HG02938 (cell line): ENCODE measurements at regions not wholly inside any gene's neighbourhood (a gene's known extent, or its start where the extent isn't known, plus 50 kb on each side); places are given as distances from the start of the nearest gene placed in this dataset.

ENCODE experiments used
- ATAC-seq: cut with Tn5 transposase; IDR thresholded peaks from one replicate; pipeline ENCODE4 v1.9.1; 2021; ENCODE audit warnings: mild to moderate bottlenecking, moderate library complexity; ENCODE audit not compliant: unreplicated experiment

- no peak for ATAC-seq
Measured at GRCh38 chr3:192077795-192078497, 617.0 kb downstream of the PYDC2 start.

DNA sequence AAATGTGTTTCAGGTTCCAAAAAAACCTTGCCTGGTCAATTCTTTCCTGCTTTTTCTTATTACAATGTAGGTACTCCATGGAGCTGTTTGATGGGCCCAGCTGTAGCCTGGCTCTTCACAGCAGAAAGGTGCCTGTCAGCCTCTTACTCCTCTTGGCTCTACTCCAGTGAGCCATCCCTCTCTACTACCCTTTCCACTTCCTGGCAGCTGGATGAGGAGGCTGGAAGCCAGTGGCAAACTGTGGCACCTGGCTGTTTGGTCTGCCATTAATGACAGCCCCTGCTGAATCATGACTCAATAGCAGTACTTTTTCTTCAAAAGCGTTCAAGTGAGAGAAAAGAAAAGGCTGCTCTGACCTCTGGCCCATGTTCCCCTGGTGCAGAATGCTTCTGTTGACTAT, 618.1 kb downstream of the PYDC2 start:
- no peak for ATAC-seq

DNA sequence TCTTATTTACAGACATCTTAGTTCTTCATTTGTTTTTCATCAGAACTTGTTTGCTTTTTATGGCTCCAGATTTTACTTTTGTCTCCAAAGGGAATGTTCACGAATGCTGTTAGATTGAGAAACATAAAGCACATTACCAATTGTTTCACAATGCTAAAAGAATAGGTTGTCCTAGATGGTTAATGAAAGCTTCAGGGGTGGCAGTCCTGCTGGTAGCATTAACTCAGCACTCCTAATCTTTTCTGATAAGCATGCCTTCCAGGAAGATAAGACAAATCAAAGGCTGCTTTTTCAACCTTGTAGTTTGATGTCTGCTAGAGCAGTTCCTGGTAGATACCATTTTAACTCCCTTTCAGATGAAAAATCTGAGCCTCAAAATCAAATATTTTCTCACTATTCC, 619.4 kb downstream of the PYDC2 start:
- ATAC-seq: no peak

DNA sequence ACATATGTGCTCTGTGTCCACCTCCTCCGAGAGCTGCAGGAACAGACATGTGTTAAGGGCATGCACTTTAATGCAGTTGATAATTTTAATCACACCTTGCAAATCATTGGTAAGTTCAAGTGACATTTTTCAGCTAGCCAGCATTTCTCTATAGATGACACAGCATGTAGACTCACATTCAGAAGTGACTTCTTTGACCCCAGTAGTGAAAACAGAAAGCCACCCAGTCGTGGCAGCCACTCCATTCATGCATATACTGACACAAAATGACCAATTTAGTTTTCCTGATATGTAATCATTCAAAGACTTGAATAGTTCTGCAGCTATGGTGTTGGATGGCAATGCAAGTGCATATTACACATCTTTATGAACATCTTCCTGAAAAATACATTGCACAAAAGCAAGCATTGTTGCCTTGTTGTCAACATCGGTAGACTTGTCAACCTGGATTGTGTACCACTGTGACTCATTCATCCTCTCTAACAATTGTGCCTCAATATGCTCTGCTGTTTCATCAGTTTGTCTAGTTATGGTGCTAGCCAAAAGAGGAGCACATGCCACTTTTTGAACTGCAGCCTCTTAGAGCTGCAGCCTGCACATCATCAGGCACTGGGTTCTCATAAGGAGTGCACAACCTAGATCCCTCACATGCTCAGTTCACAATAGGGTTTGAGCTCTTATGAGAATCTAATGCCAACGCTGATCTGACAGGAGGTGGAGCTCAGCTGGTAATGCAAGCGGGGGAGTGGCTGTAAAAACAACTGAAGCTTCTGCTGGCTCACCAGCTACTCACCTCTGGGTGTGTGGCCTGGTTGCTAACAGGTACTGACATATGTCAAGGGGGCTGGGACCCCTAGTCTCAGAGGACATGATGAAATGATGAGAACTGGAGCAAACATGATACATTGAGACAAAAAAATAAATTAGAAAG, 622.0 kb downstream of the PYDC2 start:
- peak; percentile 98 for ATAC-seq
